ENCODE measurements at regions not wholly inside any gene's neighbourhood (a gene's known extent, or its start where the extent isn't known, plus 50 kb on each side); places are given as distances from the start of the nearest gene placed in this dataset.

- no peak for DNase-seq (ENCODE audit: low read depth, low spot score)
- intact Hi-C loops (cut with micrococcal nuclease; ENCODE audit: unreplicated experiment) = no loop called here
- Histone ChIP-seq H3K4me1 (ENCODE audit: control insufficient read depth, insufficient read depth, low read length) (no peaks in the 10 kb centered on the region), H3K9me3 (ENCODE audit: control insufficient read depth, insufficient read depth, low read depth, low read length) (no peaks in the 10 kb centered on the region; the same call in 1 of the 2 replicates), H3K27ac (ENCODE audit: low read length) (no peak overlapping the region), H3K4me3 (ENCODE audit: low read depth in 2 of 2, low read length in 2 of 2) (no peak overlapping the region), H3K36me3 (ENCODE audit: control insufficient read depth, insufficient read depth, low read length) (no peaks in the 10 kb centered on the region), H3K27me3 (ENCODE audit: control insufficient read depth, insufficient read depth, low read length) (no peaks in the 10 kb centered on the region)
- no peak for ATAC-seq
- in situ Hi-C loops (cut with HindIII; ENCODE audit: low pct_unique_long_range_greater_than_20kb, low sequenced_read_pairs) = no loop called here
- CTCF ChIA-PET = no interaction called here
- BruUV-seq (replicated peaks) = no TSS peak
- POLR2A ChIA-PET = no interaction called here
- TF ChIP-seq POLR2AphosphoS5 (IDR thresholded peaks at IDR 0.05; ENCODE audit: low read depth, low read length) (no peak), REST (IDR thresholded peaks at IDR 0.05; ENCODE audit: insufficient read depth in 1 of 2, low read depth in 2 of 2, low read length in 1 of 2) (no peak), CTCF (IDR thresholded peaks at IDR 0.05) (no peak), SIN3A (IDR thresholded peaks at IDR 0.05; ENCODE audit: borderline replicate concordance, insufficient read depth, low read depth, low read length) (no peak)
These were observed 55.1 kb upstream of the SEMA3A start for GRCh38 chr7:84249656-84250055.

GRCh38 chr7:84248843-84249242 lies 54.3 kb upstream of the SEMA3A start:
- no peak for ATAC-seq
- DNase-seq (ENCODE audit: low read depth, low spot score) = no peak
- in situ Hi-C loops (cut with HindIII; ENCODE audit: low pct_unique_long_range_greater_than_20kb, low sequenced_read_pairs) = no loop called here
- Histone ChIP-seq H3K36me3 (ENCODE audit: control insufficient read depth, insufficient read depth, low read length) (no peaks in the 10 kb centered on the region), H3K4me1 (ENCODE audit: control insufficient read depth, insufficient read depth, low read length) (no peaks in the 10 kb centered on the region), H3K27me3 (ENCODE audit: control insufficient read depth, insufficient read depth, low read length) (no peaks in the 10 kb centered on the region), H3K27ac (ENCODE audit: low read length) (no peak overlapping the region), H3K9me3 (ENCODE audit: control insufficient read depth, insufficient read depth, low read depth, low read length) (no peaks in the 10 kb centered on the region; the same call in 1 of the 2 replicates), H3K4me3 (ENCODE audit: low read depth in 2 of 2, low read length in 2 of 2) (no peak overlapping the region)
- CTCF ChIA-PET = no interaction called here
- no peak for TF ChIP-seq TCF7L2 (IDR thresholded peaks at IDR 0.05; ENCODE audit: low read depth, low read length)
- TF ChIP-seq POLR2AphosphoS5 (IDR thresholded peaks at IDR 0.05; ENCODE audit: low read depth, low read length) = no peak
- TF ChIP-seq CTCF (IDR thresholded peaks at IDR 0.05) = no peak
- no peak for TF ChIP-seq SIN3A (IDR thresholded peaks at IDR 0.05; ENCODE audit: borderline replicate concordance, insufficient read depth, low read depth, low read length)
- TF ChIP-seq REST (IDR thresholded peaks at IDR 0.05; ENCODE audit: insufficient read depth in 1 of 2, low read depth in 2 of 2, low read length in 1 of 2) = no peak
- intact Hi-C loops (cut with micrococcal nuclease; ENCODE audit: unreplicated experiment) = no loop called here
- POLR2A ChIA-PET = no interaction called here
- BruUV-seq (replicated peaks) = no TSS peak
